ENCODE measurements at regions not wholly inside any gene's neighbourhood (a gene's known extent, or its start where the extent isn't known, plus 50 kb on each side); places are given as distances from the start of the nearest gene placed in this dataset.
"Not testable (repeated sequence)": the region's sequence is repeated elsewhere in the genome, so short reads cannot be mapped to it uniquely, and the experiment has no call there.

DNA sequence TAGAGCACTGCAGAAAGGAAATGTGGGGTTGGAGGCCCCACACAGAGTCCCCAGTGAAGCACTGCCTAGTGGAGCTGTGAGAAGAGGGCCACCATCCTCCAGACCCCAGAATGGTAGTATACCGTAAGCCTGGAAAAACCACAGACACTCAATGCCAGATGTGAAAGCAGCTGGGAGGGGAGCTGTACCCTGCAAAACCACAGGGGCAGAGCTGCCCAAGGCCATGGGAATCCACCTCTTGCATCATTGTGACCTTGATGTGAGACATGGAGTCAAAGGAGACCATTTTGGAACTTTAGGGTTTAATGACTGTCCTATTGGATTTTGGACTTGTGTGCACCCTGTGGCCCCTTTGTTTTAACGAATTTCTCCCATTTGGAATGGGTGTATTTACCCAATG, 75.3 kb upstream of the SERPINE2 start:
- DNase-seq (ENCODE audit: low read depth), result no peak

GRCh38 chr2:224113930-224114329, 74.8 kb upstream of the SERPINE2 start:
- DNase-seq (ENCODE audit: low read depth), result not testable (repeated sequence)

GRCh38 chr2:224111576-224111975, 72.5 kb upstream of the SERPINE2 start:
- peak; percentile 73 for DNase-seq (ENCODE audit: low read depth)

DNA sequence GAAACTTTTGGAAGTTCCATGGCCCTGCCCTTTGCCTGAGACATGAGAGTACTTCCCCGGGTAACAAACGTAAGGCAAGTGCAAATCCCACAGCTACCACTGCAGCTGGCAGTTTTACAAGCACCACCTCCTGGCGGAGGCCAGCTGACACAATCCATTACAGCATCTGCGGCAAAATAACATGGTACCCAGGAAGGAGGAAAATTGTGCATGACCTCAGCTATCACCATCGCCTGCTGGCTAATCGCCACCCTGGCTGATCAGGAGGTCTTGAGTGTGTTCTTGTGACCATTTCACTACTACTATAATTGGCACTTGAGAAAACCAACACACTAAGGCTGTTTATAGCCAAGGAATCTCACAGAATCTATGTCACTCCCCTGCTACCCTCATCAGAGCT, 71.7 kb upstream of the SERPINE2 start:
- DNase-seq (ENCODE audit: low read depth), result no peak

GRCh38 chr2:224109751-224110150, 70.7 kb upstream of the SERPINE2 start:
- no peak for DNase-seq (ENCODE audit: low read depth)

DNA sequence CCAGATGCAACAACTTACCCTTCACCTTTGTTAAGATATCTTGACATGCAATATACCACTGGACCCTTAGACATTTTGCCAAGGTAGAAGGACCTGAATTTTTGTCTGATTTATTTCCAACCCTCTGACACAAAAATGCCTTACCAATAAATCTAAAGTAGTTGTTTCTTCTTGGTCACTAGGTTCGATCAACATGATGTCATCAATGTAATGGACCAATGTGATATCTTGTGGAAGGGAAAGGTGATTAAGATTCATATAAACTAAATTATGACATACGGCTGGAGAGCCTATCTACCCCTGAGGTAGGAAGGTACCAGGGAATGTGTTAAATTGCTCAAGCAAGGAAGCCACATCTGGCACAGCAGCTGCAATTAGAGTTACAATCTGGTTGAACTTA, 67.7 kb upstream of the SERPINE2 start:
- no peak for DNase-seq (ENCODE audit: low read depth)

- no peak for DNase-seq (ENCODE audit: low read depth)
These were observed 65.7 kb upstream of the SERPINE2 start for GRCh38 chr2:224104668-224105386.

- DNase-seq (ENCODE audit: low read depth), result no peak
These were observed 64.6 kb upstream of the SERPINE2 start for GRCh38 chr2:224103651-224104050.

- no peak for DNase-seq (ENCODE audit: low read depth)
These were observed 63.9 kb upstream of the SERPINE2 start for GRCh38 chr2:224102991-224103390.

DNA sequence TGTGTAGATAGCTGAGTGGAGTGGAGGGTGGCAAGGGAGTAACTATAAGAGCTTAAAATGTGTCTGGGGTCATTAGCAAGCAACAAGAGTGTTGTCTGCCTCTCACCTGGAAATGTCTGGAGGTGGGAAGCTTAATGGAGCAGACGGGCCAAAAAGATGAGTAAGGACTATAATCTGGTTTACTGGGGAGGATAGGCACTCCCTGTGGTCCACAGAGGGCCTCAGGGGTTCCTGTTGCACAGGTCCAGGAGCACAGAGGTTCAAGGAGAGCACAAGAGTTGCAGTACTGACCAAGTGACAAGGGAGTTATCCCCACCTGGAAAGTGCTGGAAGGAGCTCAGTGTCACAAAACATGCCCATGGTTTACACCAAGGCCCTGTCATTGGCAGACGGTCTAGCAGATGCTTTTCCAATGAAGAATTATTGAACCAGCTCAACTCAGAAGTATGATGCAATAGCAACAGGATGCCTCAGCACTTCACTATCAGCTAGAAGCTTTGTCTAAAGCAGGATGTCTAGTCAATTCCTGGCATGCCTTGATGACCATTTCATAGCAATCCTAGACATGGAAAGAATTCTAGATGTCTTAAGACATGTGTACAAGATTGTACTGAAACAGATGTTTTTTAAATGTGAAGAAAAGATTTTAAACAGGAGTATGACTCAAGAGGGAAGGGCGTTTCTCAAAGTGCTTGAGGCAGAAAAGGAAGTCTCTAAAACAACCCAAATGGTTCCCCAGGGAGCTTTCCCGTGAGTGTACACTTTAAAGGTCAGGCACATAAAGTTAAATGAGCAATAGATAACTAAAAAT, 62.9 kb upstream of the SERPINE2 start:
- peak; percentile 95 for DNase-seq (ENCODE audit: low read depth)

GRCh38 chr2:224099861-224100643, 61.0 kb upstream of the SERPINE2 start:
- no peak for DNase-seq (ENCODE audit: low read depth)

DNA sequence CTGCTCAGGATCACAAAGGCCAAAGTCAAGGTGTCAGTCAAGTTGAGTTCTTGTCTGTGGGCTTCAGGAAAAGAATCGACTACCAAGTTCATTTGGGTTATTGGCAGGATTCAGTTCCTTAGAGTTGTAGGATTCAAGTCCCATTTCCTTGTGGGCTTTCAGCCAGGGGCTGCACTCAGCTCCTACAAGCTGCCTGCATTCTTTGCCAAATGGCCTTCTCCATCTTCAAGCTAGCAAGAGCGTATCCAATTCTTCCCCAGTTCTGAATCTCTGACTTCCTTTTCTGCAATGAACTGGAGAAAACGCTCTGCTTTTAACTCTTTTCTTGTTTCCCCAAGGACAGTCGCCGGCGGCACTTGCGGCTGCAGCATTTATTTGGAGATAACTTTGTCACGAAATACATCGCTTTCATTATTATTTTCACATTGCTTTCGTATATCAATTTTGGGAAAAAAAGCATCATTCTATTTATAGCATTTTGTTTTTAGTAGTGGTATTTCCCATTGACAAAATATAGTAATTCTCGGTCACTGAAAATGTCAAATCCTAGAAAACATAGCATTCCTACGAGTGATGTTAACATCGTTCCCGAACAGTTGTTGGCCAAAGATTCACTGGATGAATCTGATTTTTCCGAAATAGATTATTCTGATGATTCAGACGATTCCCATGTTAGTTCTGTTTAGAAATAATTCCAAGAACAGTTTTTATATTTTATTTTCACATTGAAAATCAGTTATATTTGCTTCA, 59.6 kb upstream of the SERPINE2 start:
- no peak for DNase-seq (ENCODE audit: low read depth)

DNA sequence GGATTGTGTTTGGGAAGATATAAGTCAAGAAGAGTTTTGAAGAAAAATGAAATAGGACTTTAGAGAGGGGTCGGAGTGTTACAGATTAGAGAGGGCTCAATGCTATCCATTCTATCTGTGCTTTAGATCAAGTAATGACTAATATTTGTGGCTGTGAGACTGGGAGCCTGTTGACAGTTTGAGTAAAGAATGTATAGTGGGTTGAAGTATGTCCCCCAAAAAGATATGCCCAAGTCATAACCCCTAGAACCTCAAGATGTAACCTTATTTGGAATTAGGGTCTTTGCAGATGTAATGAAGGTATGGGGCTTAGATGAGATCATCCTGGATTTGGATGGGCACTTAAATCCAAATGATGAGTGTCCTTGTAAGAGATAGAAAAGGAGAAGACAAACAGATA, 55.3 kb upstream of the SERPINE2 start:
- DNase-seq (ENCODE audit: low read depth), result no peak

DNA sequence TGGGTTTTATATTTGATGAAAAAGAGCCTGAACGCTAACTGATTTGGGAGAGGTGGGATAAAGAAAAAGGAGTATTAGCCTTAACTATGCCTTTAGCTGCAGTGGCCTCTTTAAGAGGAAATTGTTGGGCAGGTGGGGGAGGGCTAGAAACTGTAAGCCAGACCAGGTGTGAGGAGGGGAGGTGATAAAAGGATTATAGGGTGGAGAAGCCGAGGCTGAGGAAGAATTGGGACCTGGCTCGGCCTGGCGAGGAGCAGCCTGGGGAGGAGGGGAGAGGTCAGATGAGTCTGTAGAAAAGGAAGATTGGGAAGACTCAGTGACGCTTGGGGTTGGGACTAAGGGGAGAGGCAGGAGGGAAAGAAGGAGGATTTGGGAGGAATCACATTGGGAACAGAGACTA, 52.6 kb upstream of the SERPINE2 start:
- DNase-seq (ENCODE audit: low read depth), result not testable (repeated sequence)

DNA sequence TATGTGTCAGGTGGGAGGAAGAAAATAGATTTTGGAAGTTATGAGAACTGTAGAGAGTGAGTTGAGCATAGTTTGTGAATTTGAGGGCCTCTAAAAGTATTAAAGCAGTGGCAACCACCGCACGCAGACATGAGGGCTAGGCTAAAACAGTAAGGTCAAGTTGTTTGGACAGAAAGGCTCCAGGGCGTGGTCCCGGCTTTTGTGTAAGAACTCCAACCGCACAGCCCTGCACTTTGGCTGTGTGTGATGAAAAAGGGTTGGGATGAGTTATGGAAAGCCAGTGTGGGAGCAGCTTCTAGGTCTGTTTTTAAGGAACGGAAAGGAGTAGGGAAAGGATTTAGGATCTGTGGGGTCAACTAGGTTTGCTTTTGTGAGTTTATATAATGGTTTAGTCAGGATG, 50.5 kb upstream of the SERPINE2 start:
- DNase-seq (ENCODE audit: low read depth), result not testable (repeated sequence)

Measured in LHCN-M2 (cell line).